OCI-LY7 (cell line): ENCODE measurements at regions not wholly inside any gene's neighbourhood (a gene's known extent, or its start where the extent isn't known, plus 50 kb on each side); places are given as distances from the start of the nearest gene placed in this dataset.

Experiments
- EZH2phosphoT487 ChIP-seq: fragments of 200-600 bp; sonication (generic); IDR thresholded peaks from 2 replicates; pipeline ENCODE4 v1.6.1; 2018; ENCODE audit warnings: low read depth, borderline replicate concordance, mild to moderate bottlenecking, mixed run types, antibody characterized with exemption, low read length, moderate library complexity, mixed read lengths
- TF ChIP-seq, protein P1 (sequence below): fragments of 200-600 bp; sonication (generic); conservative IDR thresholded peaks from 2 replicates; pipeline ENCODE4 v1.5.1; 2014; ENCODE audit warnings: mild to moderate bottlenecking, antibody characterized with exemption, low read length, moderate library complexity, mixed read lengths

DNA sequence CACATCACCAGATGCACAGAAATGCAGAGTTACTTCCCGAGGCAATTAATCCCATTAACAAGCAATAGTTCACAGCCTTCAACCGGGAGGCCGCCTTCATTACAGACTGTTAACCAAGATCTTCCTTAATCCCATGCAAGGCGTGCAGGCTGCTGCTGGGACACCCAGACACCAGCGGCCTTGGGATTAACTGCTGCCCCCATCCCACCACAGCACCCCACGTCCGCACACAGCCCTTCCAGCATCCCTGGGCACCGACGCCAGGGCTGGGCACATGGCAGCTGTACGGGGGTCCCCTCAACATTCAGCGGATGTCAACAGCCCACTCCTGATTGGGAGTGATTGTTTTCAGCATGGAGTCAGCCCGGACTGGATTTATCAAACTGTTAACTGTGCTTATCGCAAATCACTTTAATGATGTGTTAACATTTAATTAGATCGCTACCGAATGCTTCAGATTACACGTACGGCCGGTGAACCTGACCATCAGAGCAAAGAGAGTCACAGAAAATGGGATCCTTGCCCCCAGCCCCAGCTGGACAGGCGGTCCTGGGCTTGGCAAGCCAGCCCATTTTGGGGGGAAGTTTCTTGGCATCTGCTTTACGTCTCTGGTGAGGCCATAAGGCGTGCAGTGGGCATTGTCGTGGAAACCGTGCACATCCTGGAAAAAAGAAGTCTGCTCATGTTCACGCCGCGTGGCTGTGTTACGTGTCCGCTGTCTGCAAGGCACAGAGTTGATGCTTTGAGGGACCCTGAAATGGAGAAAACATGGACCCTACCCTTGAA lies 126.4 kb downstream of the HMX1 start:
- TF ChIP-seq, protein P1, sequence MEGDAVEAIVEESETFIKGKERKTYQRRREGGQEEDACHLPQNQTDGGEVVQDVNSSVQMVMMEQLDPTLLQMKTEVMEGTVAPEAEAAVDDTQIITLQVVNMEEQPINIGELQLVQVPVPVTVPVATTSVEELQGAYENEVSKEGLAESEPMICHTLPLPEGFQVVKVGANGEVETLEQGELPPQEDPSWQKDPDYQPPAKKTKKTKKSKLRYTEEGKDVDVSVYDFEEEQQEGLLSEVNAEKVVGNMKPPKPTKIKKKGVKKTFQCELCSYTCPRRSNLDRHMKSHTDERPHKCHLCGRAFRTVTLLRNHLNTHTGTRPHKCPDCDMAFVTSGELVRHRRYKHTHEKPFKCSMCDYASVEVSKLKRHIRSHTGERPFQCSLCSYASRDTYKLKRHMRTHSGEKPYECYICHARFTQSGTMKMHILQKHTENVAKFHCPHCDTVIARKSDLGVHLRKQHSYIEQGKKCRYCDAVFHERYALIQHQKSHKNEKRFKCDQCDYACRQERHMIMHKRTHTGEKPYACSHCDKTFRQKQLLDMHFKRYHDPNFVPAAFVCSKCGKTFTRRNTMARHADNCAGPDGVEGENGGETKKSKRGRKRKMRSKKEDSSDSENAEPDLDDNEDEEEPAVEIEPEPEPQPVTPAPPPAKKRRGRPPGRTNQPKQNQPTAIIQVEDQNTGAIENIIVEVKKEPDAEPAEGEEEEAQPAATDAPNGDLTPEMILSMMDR: no peak
- no peak for TF ChIP-seq EZH2phosphoT487
